Right lung (tissue), 2 donors: ENCODE measurements at regions not wholly inside any gene's neighbourhood (a gene's known extent, or its start where the extent isn't known, plus 50 kb on each side); places are given as distances from the start of the nearest gene placed in this dataset.

Experiments
- DNase-seq, 2 donors: peaks; one replicate each; pipeline ENCODE4 v3.0.0-alpha.2; 2013

- no peak for DNase-seq
Measured at GRCh38 chrX:69277369-69277990, 112.2 kb upstream of the PJA1 start.

DNA sequence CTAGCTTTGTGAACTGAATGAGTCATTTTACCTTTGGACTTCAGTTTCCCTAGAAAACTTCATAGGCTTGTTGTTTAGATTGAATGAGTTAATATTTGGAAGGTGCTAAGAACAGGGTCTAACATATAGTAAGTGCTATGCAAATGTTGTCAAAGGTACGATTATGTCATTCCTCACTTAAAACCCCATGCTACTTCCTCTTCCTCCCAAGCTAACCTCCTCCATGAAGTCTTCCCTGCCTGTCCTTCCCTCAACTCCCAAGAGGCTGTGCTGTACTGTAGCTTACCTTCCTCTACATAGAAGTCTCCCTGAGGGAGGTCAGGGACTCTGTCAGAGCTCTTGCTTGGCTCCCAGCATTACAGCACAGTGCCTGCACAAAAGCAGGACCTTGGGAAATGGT, 103.4 kb upstream of the PJA1 start:
- no peak for DNase-seq

GRCh38 chrX:69264158-69264581, 98.9 kb upstream of the PJA1 start:
- DNase-seq: no peak

GRCh38 chrX:69263251-69263820, 98.1 kb upstream of the PJA1 start:
- DNase-seq: no peak

DNA sequence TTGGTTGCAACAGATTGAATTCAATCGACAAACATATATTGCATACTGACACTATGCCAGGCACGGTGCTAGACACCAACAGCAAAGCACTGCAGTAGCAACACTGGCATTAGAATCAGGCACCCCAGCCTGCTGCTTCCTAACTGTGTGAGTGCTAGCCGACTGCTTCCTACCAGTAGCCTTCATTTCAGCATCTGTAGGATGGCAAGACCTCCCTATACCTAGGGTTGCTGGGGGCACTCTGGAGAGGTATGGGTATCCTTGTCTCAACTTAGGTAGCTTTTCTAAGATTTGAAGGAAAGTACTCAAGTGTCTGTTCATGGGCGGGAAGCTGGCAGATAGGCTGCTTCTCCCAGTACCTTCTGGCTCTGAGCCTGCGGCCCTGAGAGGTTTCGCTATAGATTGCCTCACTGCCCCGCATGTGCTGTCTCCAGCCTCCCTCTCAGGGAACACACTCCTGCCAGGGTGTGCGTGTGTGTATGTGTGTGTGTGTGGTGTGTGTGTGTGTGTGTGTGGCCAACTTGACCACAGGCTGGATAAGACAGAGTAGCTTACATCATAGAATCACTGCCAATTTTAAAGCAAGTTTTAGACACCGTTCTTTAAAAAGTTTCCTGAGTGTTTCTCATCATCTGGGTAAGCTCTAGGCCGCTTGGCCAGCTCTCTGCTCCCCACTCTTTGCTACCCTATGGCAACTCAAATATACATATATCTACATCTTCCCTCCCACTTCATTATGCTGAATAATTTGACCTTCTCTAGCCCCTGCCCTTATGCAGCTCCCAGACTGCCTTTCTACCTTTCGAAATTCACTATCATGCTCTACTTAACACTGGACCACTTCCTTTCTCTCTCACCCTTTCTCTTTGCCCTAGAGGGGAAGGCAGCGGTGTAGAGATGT, 97.0 kb upstream of the PJA1 start:
- peak in 1 of 2 donors; percentile 57 for DNase-seq

GRCh38 chrX:69260169-69260568, 94.9 kb upstream of the PJA1 start:
- no peak for DNase-seq

DNA sequence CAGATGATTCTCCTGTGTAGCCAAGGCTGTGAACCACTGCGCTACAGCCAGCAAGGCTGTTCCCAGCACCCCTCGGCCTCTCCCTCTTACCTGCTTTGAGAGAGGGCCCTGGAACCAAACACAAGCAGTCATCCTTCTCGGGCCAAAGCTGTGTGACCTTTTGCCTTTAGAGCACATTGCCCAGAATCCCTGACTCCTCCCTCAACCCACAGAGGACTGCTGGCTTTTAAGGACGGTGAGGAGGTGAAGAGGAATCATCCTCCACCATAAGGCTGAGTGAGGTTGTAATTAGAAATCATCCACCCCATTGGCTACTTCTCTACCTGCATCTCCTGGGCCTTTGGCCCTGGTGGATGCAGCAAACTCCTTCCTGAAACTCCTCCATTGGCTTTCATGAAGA, 93.6 kb upstream of the PJA1 start:
- no peak for DNase-seq

DNA sequence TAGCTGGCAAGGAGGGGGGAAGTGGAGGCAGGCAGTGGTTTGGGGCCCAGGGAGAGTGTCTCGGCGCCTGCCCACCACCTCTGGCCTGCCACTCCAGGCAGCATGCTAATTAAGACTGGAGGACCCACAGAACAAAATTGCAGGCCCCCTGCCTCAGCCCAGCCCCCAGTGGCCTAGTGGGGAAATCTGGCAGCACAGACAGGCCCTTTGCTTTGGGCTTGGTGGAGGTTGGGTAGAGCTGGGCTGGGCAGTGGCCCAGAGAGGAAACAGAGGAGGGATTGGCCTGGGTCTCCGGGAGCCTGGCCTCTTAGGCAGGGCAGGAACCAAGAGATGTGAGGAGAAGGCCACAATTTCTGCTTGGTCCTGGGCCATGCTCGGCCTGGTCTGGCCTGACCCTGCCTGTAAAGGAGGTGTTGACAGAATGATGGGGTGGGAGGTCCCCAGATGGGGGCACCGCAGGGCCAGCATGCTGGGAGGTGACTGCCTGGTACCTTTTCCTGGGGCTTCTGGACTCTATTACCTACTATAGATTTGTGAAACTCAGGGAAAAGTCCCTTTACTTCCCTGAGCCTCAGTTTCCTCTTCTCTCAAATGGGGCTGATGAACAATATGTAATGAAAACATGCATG, 92.4 kb upstream of the PJA1 start:
- DNase-seq: no peak

- DNase-seq: no peak
Measured at GRCh38 chrX:69256291-69256565, 91.0 kb upstream of the PJA1 start.

DNA sequence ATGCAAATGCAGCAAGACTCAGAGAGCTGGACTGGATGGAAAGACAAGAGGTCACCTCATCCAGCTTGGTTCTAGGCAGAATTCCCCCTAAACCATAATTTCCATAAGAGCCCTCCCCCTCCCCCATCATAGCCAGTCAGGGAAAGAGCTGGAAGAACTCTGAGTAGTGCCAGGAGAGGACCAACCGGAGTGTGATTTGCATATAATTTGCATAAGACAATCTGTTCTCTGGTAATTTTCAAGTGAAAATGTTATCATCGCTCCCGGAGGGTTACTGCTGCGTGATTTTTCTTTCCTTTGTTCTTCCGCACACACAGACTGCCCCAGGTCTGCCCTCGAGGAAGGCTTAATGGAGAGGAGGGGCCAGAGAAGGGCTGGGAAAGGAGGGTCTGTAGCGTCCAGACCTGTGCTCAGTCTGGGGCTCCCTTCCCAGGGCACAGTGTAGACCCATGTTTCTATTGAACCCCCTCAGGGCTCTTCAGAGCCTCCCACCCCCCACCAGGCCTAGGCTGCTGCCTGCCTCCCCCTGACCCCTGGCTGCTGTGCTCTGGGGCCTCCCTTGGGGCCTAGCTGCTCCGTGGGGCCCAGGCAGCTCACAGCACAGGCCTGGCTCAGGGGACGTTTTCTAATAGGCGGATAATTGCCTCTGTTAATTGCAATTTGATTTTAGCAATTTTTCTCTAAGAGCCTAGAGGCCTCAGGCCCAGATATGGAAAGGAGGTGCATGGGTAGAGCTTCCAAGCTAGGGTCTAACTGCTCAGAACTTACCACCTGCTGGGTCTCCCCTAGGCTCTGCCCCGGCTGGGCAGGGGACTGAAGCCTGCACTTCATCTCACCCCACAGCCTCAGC, 90.4 kb upstream of the PJA1 start:
- no peak for DNase-seq

DNA sequence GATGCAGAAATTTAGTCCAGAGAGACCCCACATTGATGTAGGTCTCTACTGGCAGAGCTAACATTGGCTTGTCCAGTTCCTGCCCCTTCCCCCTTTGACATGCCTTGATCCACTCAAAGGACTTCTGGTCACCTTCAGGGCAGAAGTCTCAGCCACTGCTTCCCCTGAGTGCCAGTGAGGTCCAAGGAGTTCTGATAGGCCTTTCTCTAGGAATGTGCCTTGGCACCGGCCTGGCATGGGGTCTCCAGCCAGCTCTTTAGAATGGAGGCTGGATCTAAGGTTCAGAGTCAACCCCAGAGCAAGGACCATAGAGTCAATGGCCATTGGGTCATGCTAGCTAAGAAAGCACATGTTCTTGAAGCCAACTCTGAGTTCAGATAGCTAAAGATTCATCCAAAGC, 88.6 kb upstream of the PJA1 start:
- DNase-seq: no peak

DNA sequence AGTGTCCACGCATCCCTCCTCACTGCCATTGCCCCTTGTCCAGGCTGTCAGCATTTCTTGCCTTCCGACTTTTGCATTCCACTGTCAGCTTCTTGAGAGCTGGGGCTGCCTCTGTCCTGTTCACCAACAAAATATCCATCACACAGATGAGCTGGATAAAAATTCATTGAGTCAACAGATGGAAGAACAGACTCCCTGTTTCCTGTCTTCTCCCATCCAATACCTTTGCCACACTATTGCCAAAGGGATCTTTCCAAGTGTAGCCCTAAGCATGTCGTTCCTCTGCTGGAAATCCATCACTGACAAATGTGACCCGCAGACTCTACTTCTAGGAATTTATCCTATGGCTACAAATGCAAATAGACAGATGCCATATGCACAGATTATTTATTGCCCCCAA, 78.0 kb upstream of the PJA1 start:
- no peak for DNase-seq

DNA sequence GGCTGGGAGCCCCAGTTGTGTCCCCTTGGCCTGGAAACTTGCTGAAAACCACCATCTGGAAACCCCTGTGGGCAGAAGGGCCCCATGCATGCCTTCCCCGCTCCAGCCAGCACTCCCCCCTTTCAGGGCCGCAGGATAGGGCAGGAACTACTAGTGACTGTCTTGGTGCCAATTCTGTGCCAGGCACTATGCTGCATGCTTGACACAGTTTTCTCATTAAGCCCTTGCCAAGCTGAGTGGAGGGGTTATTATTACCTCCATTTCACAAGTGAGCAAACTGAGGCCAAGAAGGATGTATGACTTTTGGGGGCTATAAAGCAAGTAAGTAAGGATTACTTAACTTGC, 73.6 kb upstream of the PJA1 start:
- DNase-seq: no peak

- peak; percentile 40 to 61 for DNase-seq
Measured at GRCh38 chrX:69238114-69238886, 73.0 kb upstream of the PJA1 start.

- no peak for DNase-seq
Measured at GRCh38 chrX:69237236-69237635, 72.0 kb upstream of the PJA1 start.

DNA sequence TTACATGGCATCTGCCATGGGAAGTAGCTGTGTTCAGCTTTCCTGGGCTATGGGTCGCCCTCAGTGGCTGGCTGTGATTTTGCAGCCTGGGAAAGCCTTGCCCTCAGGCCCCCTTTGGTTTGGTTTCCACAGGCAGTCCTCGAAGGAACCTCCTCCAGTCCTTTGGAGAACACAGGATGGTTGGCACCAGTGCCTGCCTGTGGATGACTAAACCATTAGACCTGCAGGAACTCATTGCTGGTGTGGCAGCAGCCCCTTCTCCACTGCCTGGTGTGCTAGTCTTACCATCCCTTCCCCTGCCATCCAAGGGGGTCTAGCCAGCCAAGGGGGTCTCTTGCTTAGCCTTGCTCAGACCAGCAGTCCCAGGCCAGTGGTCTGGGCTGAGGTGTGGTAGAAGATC, 71.4 kb upstream of the PJA1 start:
- no peak for DNase-seq

- DNase-seq: no peak
Measured at GRCh38 chrX:69234624-69235023, 69.4 kb upstream of the PJA1 start.

DNA sequence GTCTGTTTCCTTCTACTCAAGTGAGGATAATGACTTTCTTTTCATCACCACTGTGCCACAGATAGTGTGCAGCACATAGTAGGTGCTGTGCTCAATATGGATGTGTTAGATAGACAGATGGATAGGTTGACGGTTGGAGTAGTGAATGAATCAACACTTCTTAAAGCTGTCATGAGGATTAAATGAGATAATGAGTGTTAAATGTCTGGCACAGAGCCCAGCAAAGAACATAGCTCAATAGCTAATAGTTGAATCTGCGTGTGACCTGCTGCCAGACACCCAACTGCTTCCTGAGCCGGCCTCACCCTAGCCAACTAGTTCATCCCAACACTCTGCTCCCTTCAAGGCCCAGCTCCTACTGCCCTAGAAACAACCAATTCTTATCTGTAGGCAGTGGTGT, 67.7 kb upstream of the PJA1 start:
- no peak for DNase-seq

GRCh38 chrX:69231903-69232302, 66.7 kb upstream of the PJA1 start:
- no peak for DNase-seq

DNA sequence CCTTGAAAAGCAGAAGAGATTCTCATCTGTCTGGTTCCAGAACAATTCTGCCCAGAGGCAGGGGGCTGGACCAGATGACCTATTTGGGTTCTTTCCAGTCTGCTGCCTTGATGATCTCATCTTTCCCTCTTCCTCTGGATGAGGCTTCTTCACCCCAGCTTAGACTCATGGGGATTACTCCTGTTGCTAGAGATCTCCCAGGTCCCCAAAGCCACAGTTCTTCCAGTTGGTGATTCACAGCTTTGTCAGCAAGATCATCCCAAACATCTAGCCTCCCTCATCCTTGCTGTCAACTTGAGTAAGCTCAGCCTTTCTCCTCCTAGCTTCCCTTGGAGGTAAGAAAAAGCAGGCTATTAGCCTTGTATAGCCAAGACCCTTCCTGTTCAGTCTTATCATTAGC, 64.2 kb upstream of the PJA1 start:
- DNase-seq: no peak

DNA sequence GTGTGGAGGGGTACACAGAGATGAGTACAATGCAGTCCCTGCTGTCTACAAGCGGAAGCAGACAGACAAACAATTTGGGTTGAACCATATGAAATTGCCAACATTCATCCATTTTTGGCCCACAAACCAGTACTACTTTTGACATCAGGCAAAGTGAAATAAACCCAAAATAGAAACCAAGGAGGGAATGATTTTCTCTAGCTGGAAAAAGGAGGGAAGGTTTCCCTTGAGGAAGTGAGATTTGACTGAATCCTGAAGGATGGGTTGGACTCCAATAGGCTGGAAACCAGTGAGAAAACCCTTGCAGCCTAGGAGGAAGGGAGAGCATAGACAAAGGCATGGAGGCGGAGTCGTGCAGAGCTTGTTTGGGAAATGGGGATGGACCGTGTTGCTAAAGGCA, 63.5 kb upstream of the PJA1 start:
- DNase-seq: peak in 1 of 2 donors; percentile 49
